Gastrocnemius medialis (tissue), 4 donors: ENCODE measurements at regions not wholly inside any gene's neighbourhood (a gene's known extent, or its start where the extent isn't known, plus 50 kb on each side); places are given as distances from the start of the nearest gene placed in this dataset.

ENCODE experiments used
- ATAC-seq, 2 donors: fragments of 150-250 bp; one replicate each; pipeline ENCODE4 v1.9.1; 2016
- DNase-seq, 2 donors: peaks; one replicate each; pipeline ENCODE4 v3.0.0-alpha.2; 2019
- H3K27ac ChIP-seq, 4 donors: fragments of 200-600 bp; sonication (generic); 1 replicate in 1 of 4; 2 replicates in 3 of 4; pipeline ENCODE4 v1.5.1; 2016 to 2018; ENCODE audit warnings: mild to moderate bottlenecking in 2 of 4, moderate library complexity in 1 of 4
- H3K27me3 ChIP-seq, 3 donors: fragments of 200-600 bp; sonication (generic) in 2 of 3; 1 replicate in 1 of 3; 2 replicates in 2 of 3; pipeline versions ENCODE4 v1.5.1 to v1.6.0; 2016 to 2019; ENCODE audit warnings: mild to moderate bottlenecking in 1 of 3, moderate library complexity in 1 of 3
- H3K36me3 ChIP-seq, 2 donors: fragments of 200-600 bp; sonication (generic) in 1 of 2; one replicate each; pipeline ENCODE4 v1.5.1; 2017 to 2018
- H3K4me1 ChIP-seq, 2 donors: fragments of 200-600 bp; sonication (generic) in 1 of 2; one replicate each; pipeline ENCODE4 v1.5.1; 2016 to 2017; ENCODE audit warnings: mild to moderate bottlenecking in 2 of 2
- H3K4me3 ChIP-seq, 4 donors: fragments of 200-600 bp; sonication (generic) in 3 of 4; 1 replicate in 1 of 4; 2 replicates in 3 of 4; pipeline ENCODE4 v1.5.1; 2016 to 2019; ENCODE audit warnings: mild to moderate bottlenecking in 2 of 4
- H3K9me3 ChIP-seq, 3 donors: fragments of 200-600 bp; sonication (generic) in 2 of 3; 1 replicate in 1 of 3; 2 replicates in 2 of 3; pipeline ENCODE4 v1.5.1; 2016 to 2019
- POLR2A ChIP-seq, 2 donors: fragments of 450-650 bp; IDR thresholded peaks; one replicate each; pipeline ENCODE4 v1.6.1; 2017; ENCODE audit warnings: antibody characterized with exemption in 2 of 2, mild to moderate bottlenecking in 2 of 2, moderate library complexity in 2 of 2
- in situ Hi-C, 4 donors: fragments of 200-750 bp; cut with MboI; loops; one replicate each; pipeline versions ENCODE4 v1.15.0 to v1.8.0; 2017; ENCODE audit warnings: low sequenced_read_pairs in 4 of 4
- intact Hi-C: fragments of 100-400 bp; cut with DNase I; formaldehyde crosslinking; loops from one replicate; pipeline ENCODE4 v1.15.1; 2023; ENCODE audit warnings: low total_unique reads
- TF ChIP-seq, protein P1 (sequence below), 5 experiments: fragments of 450-650 bp in 3 of 5; fragments of 200-600 bp in 2 of 5; sonication (generic) in 2 of 5; IDR thresholded peaks in 4 of 5; conservative IDR thresholded peaks in 1 of 5; 1 replicate in 4 of 5; 2 replicates in 1 of 5; pipeline ENCODE4 v1.5.1; 2016 to 2019; ENCODE audit warnings: antibody characterized with exemption in 5 of 5, mild to moderate bottlenecking in 3 of 5, moderate library complexity in 3 of 5

DNA sequence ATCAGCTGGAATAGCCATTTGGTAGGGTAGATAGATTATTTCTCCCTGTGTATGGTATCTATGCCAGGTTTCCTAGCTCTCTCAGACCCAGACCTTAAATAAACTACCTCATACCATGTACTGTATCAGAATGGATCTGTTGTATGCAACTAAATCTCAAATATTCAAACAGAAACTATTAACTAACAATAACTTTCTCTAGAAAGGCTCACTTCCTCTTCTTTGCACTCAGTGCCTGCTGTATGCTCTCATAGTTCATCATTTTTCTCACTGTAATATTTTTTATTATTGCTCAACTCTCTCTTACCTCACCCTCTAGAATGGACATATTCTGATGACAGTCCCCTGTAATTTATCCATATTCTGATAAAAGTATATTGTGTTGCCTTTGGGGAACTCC is 182.4 kb downstream of the TOX3 start:
- Histone ChIP-seq H3K36me3 (no peaks in the 10 kb centered on the region), H3K27me3 (no peaks in the 10 kb centered on the region), H3K9me3 (no peaks in the 10 kb centered on the region), H3K27ac (no peak overlapping the region), H3K4me3 (no peak overlapping the region), H3K4me1 (no peaks in the 10 kb centered on the region)
- TF ChIP-seq, protein P1, sequence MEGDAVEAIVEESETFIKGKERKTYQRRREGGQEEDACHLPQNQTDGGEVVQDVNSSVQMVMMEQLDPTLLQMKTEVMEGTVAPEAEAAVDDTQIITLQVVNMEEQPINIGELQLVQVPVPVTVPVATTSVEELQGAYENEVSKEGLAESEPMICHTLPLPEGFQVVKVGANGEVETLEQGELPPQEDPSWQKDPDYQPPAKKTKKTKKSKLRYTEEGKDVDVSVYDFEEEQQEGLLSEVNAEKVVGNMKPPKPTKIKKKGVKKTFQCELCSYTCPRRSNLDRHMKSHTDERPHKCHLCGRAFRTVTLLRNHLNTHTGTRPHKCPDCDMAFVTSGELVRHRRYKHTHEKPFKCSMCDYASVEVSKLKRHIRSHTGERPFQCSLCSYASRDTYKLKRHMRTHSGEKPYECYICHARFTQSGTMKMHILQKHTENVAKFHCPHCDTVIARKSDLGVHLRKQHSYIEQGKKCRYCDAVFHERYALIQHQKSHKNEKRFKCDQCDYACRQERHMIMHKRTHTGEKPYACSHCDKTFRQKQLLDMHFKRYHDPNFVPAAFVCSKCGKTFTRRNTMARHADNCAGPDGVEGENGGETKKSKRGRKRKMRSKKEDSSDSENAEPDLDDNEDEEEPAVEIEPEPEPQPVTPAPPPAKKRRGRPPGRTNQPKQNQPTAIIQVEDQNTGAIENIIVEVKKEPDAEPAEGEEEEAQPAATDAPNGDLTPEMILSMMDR (IDR thresholded peaks at IDR 0.05 in 4 of 5, conservative IDR thresholded peaks at IDR 0.05 in 1 of 5) = no peak
- no peak for ATAC-seq
- intact Hi-C loops (no loop called here), in situ Hi-C loops (no loop called here)
- no peak for DNase-seq

DNA sequence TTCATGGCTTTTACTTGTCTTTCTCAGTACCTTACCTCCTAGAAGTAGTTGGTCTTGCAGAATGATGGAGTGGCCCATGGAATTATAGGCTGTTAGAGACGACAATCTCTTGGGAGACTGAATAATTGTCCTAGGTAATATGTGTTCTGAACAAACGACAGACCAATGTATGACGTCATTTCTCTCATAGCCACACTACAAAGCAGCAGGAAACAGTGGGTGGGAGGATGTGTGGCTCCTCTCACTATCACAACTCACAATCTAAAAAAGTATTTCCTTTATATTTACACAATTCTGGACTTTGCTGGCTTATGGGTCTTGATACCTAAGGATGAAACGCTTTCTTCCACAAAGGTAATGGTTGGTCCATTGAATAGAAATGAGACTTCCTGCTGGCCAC is 183.9 kb downstream of the TOX3 start:
- TF ChIP-seq POLR2A (IDR thresholded peaks at IDR 0.05) = no peak
- TF ChIP-seq, protein P1 (IDR thresholded peaks at IDR 0.05 in 4 of 5, conservative IDR thresholded peaks at IDR 0.05 in 1 of 5) = no peak
- Histone ChIP-seq H3K27ac (no peak overlapping the region), H3K36me3 (no peaks in the 10 kb centered on the region), H3K27me3 (no peaks in the 10 kb centered on the region), H3K4me1 (no peaks in the 10 kb centered on the region), H3K9me3 (no peaks in the 10 kb centered on the region), H3K4me3 (no peak overlapping the region)
- DNase-seq (no peak), ATAC-seq (no peak)
- in situ Hi-C loops = no loop called here
- intact Hi-C loops = no loop called here

DNA sequence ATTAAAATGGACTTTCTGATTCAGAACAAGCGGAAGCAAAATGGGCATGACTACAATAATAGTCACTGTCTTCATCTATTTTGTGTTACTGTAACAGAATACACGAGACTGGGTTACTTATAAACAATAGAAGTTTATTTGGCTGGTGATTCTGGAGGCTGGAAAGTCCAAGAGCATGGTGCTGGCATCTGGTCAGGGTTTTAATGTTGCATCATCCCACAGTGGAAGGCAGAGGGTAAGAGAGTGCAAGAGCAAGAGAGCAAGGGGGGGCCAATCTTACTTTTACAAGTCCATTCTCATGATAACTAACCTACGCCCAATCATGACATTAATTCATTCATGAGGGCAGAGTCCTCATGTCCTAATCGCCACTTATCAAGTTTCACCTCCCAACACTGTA is 189.2 kb downstream of the TOX3 start:
- H3K36me3 ChIP-seq = no peaks in the 10 kb centered on the region
- no peak overlapping the region for H3K4me3 ChIP-seq
- TF ChIP-seq POLR2A (IDR thresholded peaks at IDR 0.05) = no peak
- TF ChIP-seq, protein P1 (IDR thresholded peaks at IDR 0.05 in 4 of 5, conservative IDR thresholded peaks at IDR 0.05 in 1 of 5) = no peak
- in situ Hi-C loops (no loop called here), intact Hi-C loops (no loop called here)
- no peak for DNase-seq
- no peak for ATAC-seq
- no peaks in the 10 kb centered on the region for H3K9me3 ChIP-seq
- no peaks in the 10 kb centered on the region for H3K4me1 ChIP-seq
- H3K27me3 ChIP-seq = no peaks in the 10 kb centered on the region
- H3K27ac ChIP-seq = no peak overlapping the region

DNA sequence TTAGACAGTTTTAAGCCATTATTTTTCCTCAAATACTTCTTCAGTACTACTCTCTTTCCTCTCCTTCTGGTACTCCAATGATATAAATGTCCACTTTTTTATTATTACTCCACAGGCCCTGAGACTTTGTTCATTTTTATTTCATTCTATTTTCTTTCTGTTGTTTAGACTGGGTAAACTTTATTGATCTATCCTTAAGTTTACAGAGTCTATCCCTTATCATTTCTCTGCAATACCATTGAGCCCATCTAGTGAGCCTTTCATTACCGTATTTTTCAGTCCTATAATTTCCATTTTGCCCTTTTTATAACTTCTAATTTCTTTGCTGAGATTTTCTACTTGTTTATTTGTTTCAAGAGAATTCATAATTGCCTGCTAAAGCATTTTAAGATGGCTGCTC is 193.7 kb downstream of the TOX3 start:
- no peak overlapping the region for H3K27ac ChIP-seq
- in situ Hi-C loops (no loop called here), intact Hi-C loops (no loop called here)
- H3K36me3 ChIP-seq = no peaks in the 10 kb centered on the region
- DNase-seq = no peak
- no peak for ATAC-seq
- no peaks in the 10 kb centered on the region for H3K27me3 ChIP-seq
- TF ChIP-seq, protein P1 (IDR thresholded peaks at IDR 0.05 in 4 of 5, conservative IDR thresholded peaks at IDR 0.05 in 1 of 5) = no peak
- TF ChIP-seq POLR2A (IDR thresholded peaks at IDR 0.05) = no peak
- no peaks in the 10 kb centered on the region for H3K9me3 ChIP-seq
- no peak overlapping the region for H3K4me3 ChIP-seq
- H3K4me1 ChIP-seq = no peaks in the 10 kb centered on the region

DNA sequence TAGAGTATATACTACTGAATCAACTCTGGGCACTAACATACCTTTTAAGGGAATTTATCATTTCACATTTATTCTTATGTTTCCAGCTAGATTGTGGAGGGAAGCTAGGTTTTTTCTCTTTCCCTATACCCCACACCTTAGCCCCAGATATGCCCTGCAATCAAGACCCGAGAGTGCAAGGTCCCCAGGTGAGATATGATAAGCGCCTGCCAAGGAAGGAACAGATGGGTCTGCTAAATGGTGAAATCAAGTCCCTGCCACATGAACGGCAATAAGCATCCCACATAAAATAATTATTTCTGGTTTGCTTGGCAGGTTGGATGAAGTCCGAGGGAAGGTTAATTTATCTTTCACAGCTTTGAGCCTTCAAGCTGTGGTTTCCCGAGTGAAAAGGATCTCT is 195.5 kb downstream of the TOX3 start:
- ATAC-seq (no peak), DNase-seq (no peak)
- H3K4me1 ChIP-seq = no peaks in the 10 kb centered on the region
- H3K27me3 ChIP-seq = no peaks in the 10 kb centered on the region
- intact Hi-C loops (no loop called here), in situ Hi-C loops (no loop called here)
- H3K9me3 ChIP-seq = no peaks in the 10 kb centered on the region
- TF ChIP-seq POLR2A (IDR thresholded peaks at IDR 0.05) = no peak
- TF ChIP-seq, protein P1 (IDR thresholded peaks at IDR 0.05 in 4 of 5, conservative IDR thresholded peaks at IDR 0.05 in 1 of 5) = no peak
- H3K27ac ChIP-seq = no peak overlapping the region
- no peaks in the 10 kb centered on the region for H3K36me3 ChIP-seq
- no peak overlapping the region for H3K4me3 ChIP-seq
